Stimulated activated naive CD8-positive, alpha-beta T cell treated with anti-CD3 and anti-CD28 coated beads, Interleukin-15, Interleukin-2, amounts not matched to agents 100 ng/mL and 50 ng/mL, for 24 hours (primary cell): ENCODE measurements at regions not wholly inside any gene's neighbourhood (a gene's known extent, or its start where the extent isn't known, plus 50 kb on each side); places are given as distances from the start of the nearest gene placed in this dataset.
A peak's percentile ranks its signal among the peaks of the same experiment; 100 is the strongest.

ENCODE experiments used
- H3K27ac Mint-ChIP-seq: one replicate; pipeline ENCODE4 v1.8.0; 2021; ENCODE audit warnings: mild to moderate bottlenecking, mixed read lengths
- H3K27me3 Mint-ChIP-seq: one replicate; pipeline ENCODE4 v1.8.0; 2021; ENCODE audit warnings: mixed read lengths
- H3K36me3 Mint-ChIP-seq: one replicate; pipeline ENCODE4 v1.8.0; 2021; ENCODE audit warnings: low read depth, mixed read lengths
- H3K4me1 Mint-ChIP-seq: one replicate; pipeline ENCODE4 v1.8.0; 2021; ENCODE audit warnings: low read depth, mixed read lengths
- H3K4me3 Mint-ChIP-seq: one replicate; pipeline ENCODE4 v1.8.0; 2021; ENCODE audit warnings: mild to moderate bottlenecking, mixed read lengths
- H3K9me3 Mint-ChIP-seq: one replicate; pipeline ENCODE4 v1.8.0; 2021; ENCODE audit warnings: mixed read lengths

GRCh38 chr3:59311231-59311630 lies 261.4 kb upstream of the CFAP20DC start:
- no peak overlapping the region for H3K4me3 Mint-ChIP-seq
- no peak overlapping the region for H3K27ac Mint-ChIP-seq

GRCh38 chr3:59310736-59311135 lies 260.9 kb upstream of the CFAP20DC start:
- H3K27ac Mint-ChIP-seq: peak overlapping the region; percentile 13
- no peaks in the 10 kb centered on the region for H3K36me3 Mint-ChIP-seq
- peaks cover 38% of the 10 kb centered on the region for H3K4me1 Mint-ChIP-seq
- no peaks in the 10 kb centered on the region for H3K27me3 Mint-ChIP-seq
- H3K4me3 Mint-ChIP-seq: no peak overlapping the region
- no peaks in the 10 kb centered on the region for H3K9me3 Mint-ChIP-seq

More at GRCh38 chr3:59311231-59311630, 261.4 kb upstream of the CFAP20DC start:
- Mint-ChIP-seq H3K27me3 (no peaks in the 10 kb centered on the region), H3K4me1 (peaks cover 43% of the 10 kb centered on the region), H3K9me3 (no peaks in the 10 kb centered on the region), H3K36me3 (no peaks in the 10 kb centered on the region)

- no peaks in the 10 kb centered on the region for H3K27me3 Mint-ChIP-seq
- no peak overlapping the region for H3K27ac Mint-ChIP-seq
- H3K36me3 Mint-ChIP-seq: no peaks in the 10 kb centered on the region
- H3K4me3 Mint-ChIP-seq: no peak overlapping the region
- no peaks in the 10 kb centered on the region for H3K9me3 Mint-ChIP-seq
- H3K4me1 Mint-ChIP-seq: peaks cover 22% of the 10 kb centered on the region
Observed at GRCh38 chr3:59308684-59309083, 258.9 kb upstream of the CFAP20DC start.

- Mint-ChIP-seq H3K27me3 (no peaks in the 10 kb centered on the region), H3K4me1 (peaks cover 17% of the 10 kb centered on the region), H3K9me3 (no peaks in the 10 kb centered on the region), H3K27ac (no peak overlapping the region), H3K36me3 (no peaks in the 10 kb centered on the region), H3K4me3 (no peak overlapping the region)
Observed at GRCh38 chr3:59308001-59308400, 258.2 kb upstream of the CFAP20DC start.

- no peaks in the 10 kb centered on the region for H3K9me3 Mint-ChIP-seq
- H3K27ac Mint-ChIP-seq: no peak overlapping the region
- no peaks in the 10 kb centered on the region for H3K27me3 Mint-ChIP-seq
- no peak overlapping the region for H3K4me3 Mint-ChIP-seq
- peaks cover 15% of the 10 kb centered on the region for H3K4me1 Mint-ChIP-seq
- no peaks in the 10 kb centered on the region for H3K36me3 Mint-ChIP-seq
Observed at GRCh38 chr3:59306436-59306835, 256.6 kb upstream of the CFAP20DC start.

GRCh38 chr3:59304296-59304695 lies 254.5 kb upstream of the CFAP20DC start:
- Mint-ChIP-seq H3K36me3 (no peaks in the 10 kb centered on the region), H3K4me3 (no peak overlapping the region)

GRCh38 chr3:59303452-59303851 lies 253.6 kb upstream of the CFAP20DC start:
- no peak overlapping the region for H3K27ac Mint-ChIP-seq
- H3K9me3 Mint-ChIP-seq: no peaks in the 10 kb centered on the region
- H3K4me1 Mint-ChIP-seq: no peaks in the 10 kb centered on the region
- no peak overlapping the region for H3K4me3 Mint-ChIP-seq
- H3K36me3 Mint-ChIP-seq: no peaks in the 10 kb centered on the region
- no peaks in the 10 kb centered on the region for H3K27me3 Mint-ChIP-seq

More at GRCh38 chr3:59304296-59304695, 254.5 kb upstream of the CFAP20DC start:
- Mint-ChIP-seq H3K27me3 (no peaks in the 10 kb centered on the region), H3K4me1 (no peaks in the 10 kb centered on the region), H3K9me3 (no peaks in the 10 kb centered on the region), H3K27ac (no peak overlapping the region)

- Mint-ChIP-seq H3K36me3 (no peaks in the 10 kb centered on the region), H3K27ac (no peak overlapping the region), H3K4me1 (no peaks in the 10 kb centered on the region), H3K9me3 (no peaks in the 10 kb centered on the region), H3K27me3 (no peaks in the 10 kb centered on the region), H3K4me3 (no peak overlapping the region)
Observed at GRCh38 chr3:59302442-59302841, 252.6 kb upstream of the CFAP20DC start.

- Mint-ChIP-seq H3K9me3 (no peaks in the 10 kb centered on the region), H3K4me1 (no peaks in the 10 kb centered on the region), H3K4me3 (no peak overlapping the region), H3K27ac (no peak overlapping the region), H3K36me3 (no peaks in the 10 kb centered on the region), H3K27me3 (no peaks in the 10 kb centered on the region)
Observed at GRCh38 chr3:59300733-59301132, 250.9 kb upstream of the CFAP20DC start.

- no peaks in the 10 kb centered on the region for H3K36me3 Mint-ChIP-seq
- H3K27ac Mint-ChIP-seq: no peak overlapping the region
- H3K27me3 Mint-ChIP-seq: no peaks in the 10 kb centered on the region
- H3K4me1 Mint-ChIP-seq: no peaks in the 10 kb centered on the region
- H3K4me3 Mint-ChIP-seq: no peak overlapping the region
- H3K9me3 Mint-ChIP-seq: no peaks in the 10 kb centered on the region
Observed at GRCh38 chr3:59299561-59299960, 249.7 kb upstream of the CFAP20DC start.

- H3K36me3 Mint-ChIP-seq: peaks cover 4% of the 10 kb centered on the region
- no peak overlapping the region for H3K4me3 Mint-ChIP-seq
- no peaks in the 10 kb centered on the region for H3K27me3 Mint-ChIP-seq
- H3K27ac Mint-ChIP-seq: no peak overlapping the region
- peaks cover 23% of the 10 kb centered on the region for H3K4me1 Mint-ChIP-seq
- H3K9me3 Mint-ChIP-seq: peaks cover 6% of the 10 kb centered on the region
Observed at GRCh38 chr3:59290358-59290757, 240.5 kb upstream of the CFAP20DC start.

GRCh38 chr3:59289831-59290230 lies 240.0 kb upstream of the CFAP20DC start:
- Mint-ChIP-seq H3K27me3 (no peaks in the 10 kb centered on the region), H3K36me3 (peaks cover 4% of the 10 kb centered on the region), H3K4me1 (peaks cover 23% of the 10 kb centered on the region), H3K27ac (no peak overlapping the region), H3K4me3 (no peak overlapping the region), H3K9me3 (peaks cover 6% of the 10 kb centered on the region)

GRCh38 chr3:59288951-59289350 lies 239.1 kb upstream of the CFAP20DC start:
- H3K27me3 Mint-ChIP-seq: no peaks in the 10 kb centered on the region
- H3K9me3 Mint-ChIP-seq: no peaks in the 10 kb centered on the region
- peaks cover under 1% of the 10 kb centered on the region for H3K36me3 Mint-ChIP-seq
- H3K27ac Mint-ChIP-seq: no peak overlapping the region
- H3K4me3 Mint-ChIP-seq: no peak overlapping the region
- H3K4me1 Mint-ChIP-seq: peaks cover 23% of the 10 kb centered on the region

- peak overlapping the region; percentile 38 for H3K4me3 Mint-ChIP-seq
- H3K27ac Mint-ChIP-seq: peak overlapping the region; percentile 89
- H3K9me3 Mint-ChIP-seq: no peaks in the 10 kb centered on the region
- peaks cover 23% of the 10 kb centered on the region for H3K4me1 Mint-ChIP-seq
- no peaks in the 10 kb centered on the region for H3K27me3 Mint-ChIP-seq
- no peaks in the 10 kb centered on the region for H3K36me3 Mint-ChIP-seq
Observed at GRCh38 chr3:59286791-59287531, 237.1 kb upstream of the CFAP20DC start.

- Mint-ChIP-seq H3K36me3 (no peaks in the 10 kb centered on the region), H3K27ac (no peak overlapping the region), H3K9me3 (no peaks in the 10 kb centered on the region), H3K4me3 (no peak overlapping the region), H3K27me3 (peaks cover 5% of the 10 kb centered on the region), H3K4me1 (peaks cover 21% of the 10 kb centered on the region)
Observed at GRCh38 chr3:59285560-59285959, 235.7 kb upstream of the CFAP20DC start.

- Mint-ChIP-seq H3K4me3 (no peak overlapping the region), H3K27ac (no peak overlapping the region), H3K36me3 (no peaks in the 10 kb centered on the region), H3K27me3 (peaks cover 5% of the 10 kb centered on the region), H3K9me3 (no peaks in the 10 kb centered on the region), H3K4me1 (peaks cover 19% of the 10 kb centered on the region)
Observed at GRCh38 chr3:59284926-59285325, 235.1 kb upstream of the CFAP20DC start.
